GM23338 (cell line): ENCODE measurements at regions not wholly inside any gene's neighbourhood (a gene's known extent, or its start where the extent isn't known, plus 50 kb on each side); places are given as distances from the start of the nearest gene placed in this dataset.

Experiments used
- ATAC-seq: fragments of 200-7000 bp; cut with Tn5 transposase; 3 replicates; pipeline ENCODE4 v1.9.1; 2020
- DNase-seq: peaks from one replicate; pipeline ENCODE4 v3.0.0-alpha.2; 2015; ENCODE audit warnings: low spot score
- H2AFZ ChIP-seq: fragments of 200-600 bp; sonication (generic); 2 replicates; pipeline ENCODE4 v1.8.0; 2016; ENCODE audit warnings: antibody characterized with exemption, mild to moderate bottlenecking, moderate library complexity
- H3F3A ChIP-seq: fragments of 200-600 bp; sonication (generic); replicated peaks from 2 replicates; pipeline ENCODE4 v1.8.0; 2017; ENCODE audit warnings: antibody characterized with exemption, mixed run types, low read depth
- H3K27ac ChIP-seq: fragments of 200-600 bp; sonication (generic); 2 replicates; pipeline ENCODE4 v1.6.1; 2016; ENCODE audit warnings: low read depth
- H3K27me3 ChIP-seq: fragments of 200-600 bp; sonication (generic); 2 replicates; pipeline ENCODE4 v1.8.0; 2016; ENCODE audit warnings: mild to moderate bottlenecking, mixed run types, moderate library complexity; ENCODE audit not compliant: insufficient read depth
- H3K36me3 ChIP-seq: fragments of 200-600 bp; sonication (generic); 2 replicates; pipeline ENCODE4 v1.8.0; 2016; ENCODE audit warnings: mild to moderate bottlenecking; ENCODE audit not compliant: insufficient read depth
- H3K4me1 ChIP-seq: fragments of 200-600 bp; sonication (generic); 2 replicates; pipeline ENCODE4 v1.8.0; 2016; ENCODE audit warnings: mild to moderate bottlenecking, moderate library complexity; ENCODE audit not compliant: insufficient read depth
- H3K4me2 ChIP-seq: fragments of 200-600 bp; sonication (generic); 2 replicates; pipeline ENCODE4 v1.7.1; 2017; ENCODE audit warnings: mixed run types
- H3K4me3 ChIP-seq: fragments of 200-600 bp; sonication (generic); 2 replicates; pipeline ENCODE4 v1.6.1; 2016; ENCODE audit warnings: mixed run types
- H3K79me2 ChIP-seq: fragments of 200-600 bp; sonication (generic); replicated peaks from 2 replicates; pipeline ENCODE4 v1.8.0; 2017; ENCODE audit warnings: mild to moderate bottlenecking; ENCODE audit not compliant: insufficient read depth
- H3K9me2 ChIP-seq: fragments of 200-600 bp; sonication (generic); 2 replicates; pipeline ENCODE4 v1.8.0; 2017; ENCODE audit not compliant: insufficient read depth
- H4K20me1 ChIP-seq: fragments of 200-600 bp; sonication (generic); replicated peaks from 2 replicates; pipeline ENCODE4 v1.8.0; 2017; ENCODE audit warnings: mild to moderate bottlenecking; ENCODE audit not compliant: insufficient read depth
- H3K27ac Mint-ChIP-seq: 2 replicates; pipeline ENCODE4 v1.8.0; 2020; ENCODE audit warnings: inconsistent platforms, mild to moderate bottlenecking, moderate library complexity, mixed read lengths
- H3K27me3 Mint-ChIP-seq: 3 replicates; pipeline ENCODE4 v1.8.0; 2022; ENCODE audit warnings: low read depth, mild to moderate bottlenecking, moderate library complexity, mixed read lengths, inconsistent platforms; ENCODE audit not compliant: insufficient read depth, poor library complexity
- H3K36me3 Mint-ChIP-seq: 3 replicates; pipeline ENCODE4 v1.8.0; 2021; ENCODE audit warnings: low read depth, mild to moderate bottlenecking, inconsistent platforms, moderate library complexity, mixed read lengths
- H3K4me1 Mint-ChIP-seq: 3 replicates; pipeline ENCODE4 v1.8.0; 2020; ENCODE audit warnings: mild to moderate bottlenecking, inconsistent platforms, mixed read lengths
- H3K4me3 Mint-ChIP-seq: 3 replicates; pipeline ENCODE4 v1.8.0; 2021; ENCODE audit warnings: moderate library complexity, mild to moderate bottlenecking, inconsistent platforms, mixed read lengths
- H3K9me3 Mint-ChIP-seq: 3 replicates; pipeline ENCODE4 v1.8.0; 2020; ENCODE audit warnings: moderate library complexity, mild to moderate bottlenecking, inconsistent platforms, mixed read lengths
- EZH2 ChIP-seq: fragments of 200-600 bp; sonication (generic); IDR thresholded peaks from one replicate; pipeline ENCODE4 v1.8.0; 2017; ENCODE audit warnings: antibody characterized with exemption, mild to moderate bottlenecking, low read depth; ENCODE audit not compliant: unreplicated experiment
- STAT1 ChIP-seq: IDR thresholded peaks from one replicate; pipeline ENCODE4 v1.6.1; 2016; ENCODE audit warnings: antibody characterized with exemption; ENCODE audit not compliant: unreplicated experiment
- ZNF114 ChIP-seq: fragments of 250-450 bp; sonication (Bioruptor Pico); IDR thresholded peaks from 2 replicates; pipeline ENCODE4 v1.5.0; 2020; ENCODE audit warnings: mild to moderate bottlenecking, moderate library complexity
- ZNF331 ChIP-seq: fragments of 250-450 bp; sonication (Bioruptor Pico); IDR thresholded peaks from 2 replicates; pipeline ENCODE4 v1.5.0; 2020; ENCODE audit warnings: low read depth, mild to moderate bottlenecking, moderate library complexity
- ZNF462 ChIP-seq: fragments of 250-450 bp; sonication (Bioruptor Pico); IDR thresholded peaks from 2 replicates; pipeline ENCODE4 v1.5.0; 2020; ENCODE audit warnings: mild to moderate bottlenecking, moderate library complexity

GRCh38 chr12:115755061-115755724 is 522.3 kb downstream of the MED13L start:
- H3F3A ChIP-seq: no peaks in the 10 kb centered on the region
- no peaks in the 10 kb centered on the region for H3K79me2 ChIP-seq
- H3K9me3 Mint-ChIP-seq: no peaks in the 10 kb centered on the region
- no peak overlapping the region for H3K4me3 Mint-ChIP-seq
- no peaks in the 10 kb centered on the region for H3K9me2 ChIP-seq
- H3K4me3 ChIP-seq: no peak overlapping the region
- H4K20me1 ChIP-seq: no peaks in the 10 kb centered on the region
- no peak for ATAC-seq
- no peak overlapping the region for H3K27ac ChIP-seq
- TF ChIP-seq STAT1 (no peak), ZNF114 (CRISPR knock-in tag) (no peak), EZH2 (no peak), ZNF462 (CRISPR knock-in tag) (no peak), ZNF331 (CRISPR knock-in tag) (no peak)
- peaks cover 12% of the 10 kb centered on the region for H3K4me1 Mint-ChIP-seq
- no peak overlapping the region for H3K27ac Mint-ChIP-seq
- no peak for DNase-seq
- H3K4me2 ChIP-seq: no peak overlapping the region
- no peaks in the 10 kb centered on the region for H3K36me3 ChIP-seq
- H3K27me3 ChIP-seq: no peaks in the 10 kb centered on the region
- peaks cover 10% of the 10 kb centered on the region; the same call in 1 of the 2 replicates for H3K4me1 ChIP-seq
- no peaks in the 10 kb centered on the region for H3K27me3 Mint-ChIP-seq
- H3K36me3 Mint-ChIP-seq: no peaks in the 10 kb centered on the region
- peak overlapping the region; percentile 45; the same call in 1 of the 2 replicates for H2AFZ ChIP-seq
